GM23248 (cell line): ENCODE measurements at regions not wholly inside any gene's neighbourhood (a gene's known extent, or its start where the extent isn't known, plus 50 kb on each side); places are given as distances from the start of the nearest gene placed in this dataset.

Source experiments
- DNase-seq: peaks from one replicate; pipeline ENCODE4 v3.0.0-alpha.2; 2015
- H2AFZ ChIP-seq: fragments of 200-600 bp; sonication (generic); 2 replicates; pipeline ENCODE4 v1.6.1; 2016; ENCODE audit warnings: antibody characterized with exemption
- H3F3A ChIP-seq: fragments of 200-600 bp; sonication (generic); 2 replicates; pipeline ENCODE4 v1.6.1; 2016; ENCODE audit warnings: mild to moderate bottlenecking, antibody characterized with exemption, mixed run types; ENCODE audit not compliant: insufficient read depth
- H3K27ac ChIP-seq: fragments of 200-600 bp; sonication (generic); 2 replicates; pipeline ENCODE4 v1.5.1; 2016; ENCODE audit warnings: mild to moderate bottlenecking
- H3K27me3 ChIP-seq: fragments of 200-600 bp; sonication (generic); replicated peaks from 2 replicates; pipeline ENCODE4 v1.6.1; 2016; ENCODE audit warnings: mild to moderate bottlenecking; ENCODE audit not compliant: insufficient read depth
- H3K36me3 ChIP-seq: fragments of 200-600 bp; sonication (generic); 2 replicates; pipeline ENCODE4 v1.6.1; 2016; ENCODE audit warnings: low read depth, mild to moderate bottlenecking
- H3K4me1 ChIP-seq: fragments of 200-600 bp; sonication (generic); 2 replicates; pipeline ENCODE4 v1.6.1; 2016; ENCODE audit warnings: mild to moderate bottlenecking; ENCODE audit not compliant: insufficient read depth
- H3K4me2 ChIP-seq: fragments of 200-600 bp; sonication (generic); one replicate; pipeline ENCODE4 v1.6.1; 2016; ENCODE audit warnings: mild to moderate bottlenecking; ENCODE audit not compliant: unreplicated experiment
- H3K4me3 ChIP-seq: fragments of 200-600 bp; sonication (generic); 2 replicates; pipeline ENCODE4 v1.5.1; 2016; ENCODE audit warnings: mild to moderate bottlenecking
- H3K79me2 ChIP-seq: fragments of 200-600 bp; sonication (generic); 2 replicates; pipeline ENCODE4 v1.6.1; 2016; ENCODE audit warnings: mild to moderate bottlenecking; ENCODE audit not compliant: insufficient read depth
- H3K9ac ChIP-seq: fragments of 200-600 bp; sonication (generic); 2 replicates; pipeline ENCODE4 v1.6.1; 2016; ENCODE audit warnings: mild to moderate bottlenecking
- H3K9me2 ChIP-seq: fragments of 200-600 bp; sonication (generic); 2 replicates; pipeline ENCODE4 v1.6.1; 2016; ENCODE audit warnings: mixed run types, mild to moderate bottlenecking, moderate library complexity; ENCODE audit not compliant: insufficient read depth
- H3K9me3 ChIP-seq: fragments of 200-600 bp; sonication (generic); one replicate; pipeline ENCODE4 v1.6.1; 2017; ENCODE audit warnings: low read depth
- H4K20me1 ChIP-seq: fragments of 200-600 bp; sonication (generic); 2 replicates; pipeline ENCODE4 v1.6.0; 2016; ENCODE audit not compliant: insufficient read depth
- EZH2 ChIP-seq: fragments of 200-600 bp; sonication (generic); IDR thresholded peaks from 2 replicates; pipeline ENCODE4 v1.6.1; 2018; ENCODE audit warnings: antibody characterized with exemption, mild to moderate bottlenecking; ENCODE audit not compliant: insufficient read depth, poor library complexity, severe bottlenecking
- EZH2phosphoT487 ChIP-seq: fragments of 200-600 bp; sonication (generic); IDR thresholded peaks from 2 replicates; pipeline ENCODE4 v1.6.1; 2018; ENCODE audit warnings: antibody characterized with exemption, moderate library complexity, mild to moderate bottlenecking, low read depth; ENCODE audit not compliant: insufficient read depth
- WGBS, 2 experiments: methylation state at CpG; one replicate each; pipeline ENCODE4 v1.1.6; 2015 to 2017; ENCODE audit warnings: low lambda C conversion rate in 2 of 2, low coverage in 1 of 2; ENCODE audit errors: missing lambda C conversion rate in 2 of 2; 5-methylcytosine and 5-hydroxymethylcytosine counted together
- in situ Hi-C: fragments of 300-500 bp; cut with MboI; formaldehyde crosslinking; loops from 2 replicates; pipeline ENCODE4 v1.15.0; 2020

GRCh38 chr2:6482256-6482655, 383.5 kb downstream of the CMPK2 start:
- no peaks in the 10 kb centered on the region for H3K27me3 ChIP-seq
- H3F3A ChIP-seq, result no peaks in the 10 kb centered on the region
- H3K4me3 ChIP-seq, result no peak overlapping the region
- H2AFZ ChIP-seq, result no peak overlapping the region
- H3K9me3 ChIP-seq, result no peaks in the 10 kb centered on the region
- H3K4me1 ChIP-seq, result no peaks in the 10 kb centered on the region
- H3K36me3 ChIP-seq, result no peaks in the 10 kb centered on the region
- H3K9ac ChIP-seq, result no peak overlapping the region
- H3K79me2 ChIP-seq, result no peaks in the 10 kb centered on the region
- in situ Hi-C loops, result no loop called here
- DNase-seq, result no peak
- H3K27ac ChIP-seq, result no peak overlapping the region
- no peaks in the 10 kb centered on the region for H3K9me2 ChIP-seq
- no peak for TF ChIP-seq EZH2
- WGBS, 2 experiments, result 23 to 34% methylated on average over 4 of the region's 4 CpGs
- no peak overlapping the region for H3K4me2 ChIP-seq
- no peaks in the 10 kb centered on the region for H4K20me1 ChIP-seq

GRCh38 chr2:6487765-6488164, 377.9 kb downstream of the CMPK2 start:
- Histone ChIP-seq H3K36me3 (no peaks in the 10 kb centered on the region), H2AFZ (no peak overlapping the region), H3K4me3 (no peak overlapping the region), H3K79me2 (no peaks in the 10 kb centered on the region), H3K4me1 (no peaks in the 10 kb centered on the region), H4K20me1 (no peaks in the 10 kb centered on the region), H3K9me2 (no peaks in the 10 kb centered on the region), H3K9me3 (no peaks in the 10 kb centered on the region), H3F3A (no peaks in the 10 kb centered on the region), H3K27me3 (no peaks in the 10 kb centered on the region), H3K4me2 (no peak overlapping the region), H3K27ac (no peak overlapping the region), H3K9ac (no peak overlapping the region)
- TF ChIP-seq EZH2 (no peak), EZH2phosphoT487 (no peak)
- DNase-seq, result no peak
- 29 to 30% methylated on average over 4 of the region's 4 CpGs for WGBS, 2 experiments
- in situ Hi-C loops, result no loop called here

- Histone ChIP-seq H3K27me3 (no peaks in the 10 kb centered on the region), H3K36me3 (no peaks in the 10 kb centered on the region), H3K9me2 (no peaks in the 10 kb centered on the region), H3K79me2 (no peaks in the 10 kb centered on the region), H3K9ac (no peak overlapping the region), H2AFZ (no peak overlapping the region), H3K4me1 (no peaks in the 10 kb centered on the region), H4K20me1 (no peaks in the 10 kb centered on the region), H3K9me3 (no peaks in the 10 kb centered on the region), H3F3A (no peaks in the 10 kb centered on the region), H3K4me3 (no peak overlapping the region), H3K27ac (no peak overlapping the region), H3K4me2 (no peak overlapping the region)
- DNase-seq, result no peak
- 0 to 8% methylated on average over 1 of the region's 1 CpG for WGBS, 2 experiments
- TF ChIP-seq EZH2, result no peak
- no peak for TF ChIP-seq EZH2phosphoT487
- in situ Hi-C loops, result no loop called here
Measured at GRCh38 chr2:6492573-6492972, 373.1 kb downstream of the CMPK2 start.

- H4K20me1 ChIP-seq, result no peaks in the 10 kb centered on the region
- DNase-seq, result no peak
- no peaks in the 10 kb centered on the region for H3F3A ChIP-seq
- no peaks in the 10 kb centered on the region for H3K27me3 ChIP-seq
- no peaks in the 10 kb centered on the region for H3K9me2 ChIP-seq
- no peaks in the 10 kb centered on the region for H3K9me3 ChIP-seq
- H3K27ac ChIP-seq, result no peak overlapping the region
- no peak for TF ChIP-seq EZH2phosphoT487
- TF ChIP-seq EZH2, result no peak
- no peak overlapping the region for H3K4me2 ChIP-seq
- no peak overlapping the region for H3K4me3 ChIP-seq
- no peak overlapping the region for H3K9ac ChIP-seq
- in situ Hi-C loops, result no loop called here
- no peak overlapping the region for H2AFZ ChIP-seq
- WGBS, 2 experiments, result 37 to 40% methylated on average over 4 of the region's 4 CpGs
- no peaks in the 10 kb centered on the region for H3K79me2 ChIP-seq
- H3K4me1 ChIP-seq, result no peaks in the 10 kb centered on the region
- H3K36me3 ChIP-seq, result no peaks in the 10 kb centered on the region
Measured at GRCh38 chr2:6493266-6493665, 372.4 kb downstream of the CMPK2 start.

GRCh38 chr2:6493669-6494068, 372.0 kb downstream of the CMPK2 start:
- H4K20me1 ChIP-seq, result no peaks in the 10 kb centered on the region
- no peaks in the 10 kb centered on the region for H3K9me3 ChIP-seq
- TF ChIP-seq EZH2phosphoT487 (no peak), EZH2 (no peak)
- H2AFZ ChIP-seq, result no peak overlapping the region
- H3K4me2 ChIP-seq, result no peak overlapping the region
- no peak overlapping the region for H3K27ac ChIP-seq
- H3K79me2 ChIP-seq, result no peaks in the 10 kb centered on the region
- no peak for DNase-seq
- WGBS, 2 experiments, result 26 to 29% methylated on average over 1 of the region's 1 CpG
- no peaks in the 10 kb centered on the region for H3K27me3 ChIP-seq
- H3K36me3 ChIP-seq, result no peaks in the 10 kb centered on the region
- no peaks in the 10 kb centered on the region for H3K4me1 ChIP-seq
- H3K9me2 ChIP-seq, result no peaks in the 10 kb centered on the region
- H3F3A ChIP-seq, result no peaks in the 10 kb centered on the region
- H3K9ac ChIP-seq, result no peak overlapping the region
- no peak overlapping the region for H3K4me3 ChIP-seq
- in situ Hi-C loops, result no loop called here
